ENCODE measurements at regions not wholly inside any gene's neighbourhood (a gene's known extent, or its start where the extent isn't known, plus 50 kb on each side); places are given as distances from the start of the nearest gene placed in this dataset.

GRCh38 chr2:106025796-106026195 is 168.3 kb downstream of the UXS1 start:
- intact Hi-C loops (cut with DNase I) = no loop called here
- no peak for TF ChIP-seq CTCF (IDR thresholded peaks at IDR 0.05)
- DNase-seq (no peak), ATAC-seq (no peak)
- no peak overlapping the region for H3K27ac ChIP-seq
- no peaks in the 10 kb centered on the region for H3K9me3 ChIP-seq
- H3K4me3 ChIP-seq = no peak overlapping the region
- H3K36me3 ChIP-seq = no peaks in the 10 kb centered on the region
- peaks cover 7% of the 10 kb centered on the region for H3K4me1 ChIP-seq
- H3K27me3 ChIP-seq = no peaks in the 10 kb centered on the region

- DNase-seq = no peak
- H3K4me1 ChIP-seq = peaks cover 4% of the 10 kb centered on the region
- TF ChIP-seq CTCF (IDR thresholded peaks at IDR 0.05) = no peak
- H3K27me3 ChIP-seq = no peaks in the 10 kb centered on the region
- H3K9me3 ChIP-seq = no peaks in the 10 kb centered on the region
- H3K27ac ChIP-seq = no peak overlapping the region
- no peak overlapping the region for H3K4me3 ChIP-seq
- intact Hi-C loops (cut with DNase I) = no loop called here
- no peaks in the 10 kb centered on the region for H3K36me3 ChIP-seq
- no peak for ATAC-seq
These were observed 172.5 kb downstream of the UXS1 start for GRCh38 chr2:106021662-106022028.

- Histone ChIP-seq H3K4me3 (no peak overlapping the region), H3K27me3 (no peaks in the 10 kb centered on the region), H3K4me1 (peaks cover 4% of the 10 kb centered on the region), H3K36me3 (no peaks in the 10 kb centered on the region), H3K27ac (no peak overlapping the region), H3K9me3 (no peaks in the 10 kb centered on the region)
- no peak for TF ChIP-seq CTCF (IDR thresholded peaks at IDR 0.05)
- ATAC-seq (no peak), DNase-seq (no peak)
- intact Hi-C loops (cut with DNase I) = no loop called here
These were observed 173.1 kb downstream of the UXS1 start for GRCh38 chr2:106020821-106021661.

- no peaks in the 10 kb centered on the region for H3K9me3 ChIP-seq
- no peak for TF ChIP-seq CTCF (IDR thresholded peaks at IDR 0.05)
- intact Hi-C loops (cut with DNase I) = no loop called here
- H3K4me1 ChIP-seq = peaks cover 4% of the 10 kb centered on the region
- no peak overlapping the region for H3K4me3 ChIP-seq
- H3K36me3 ChIP-seq = no peaks in the 10 kb centered on the region
- H3K27ac ChIP-seq = no peak overlapping the region
- DNase-seq (no peak), ATAC-seq (no peak)
- no peaks in the 10 kb centered on the region for H3K27me3 ChIP-seq
These were observed 174.1 kb downstream of the UXS1 start for GRCh38 chr2:106020032-106020431.

GRCh38 chr2:106018141-106018540 is 176.0 kb downstream of the UXS1 start:
- H3K27ac ChIP-seq = no peak overlapping the region
- intact Hi-C loops (cut with DNase I) = no loop called here
- ATAC-seq (no peak), DNase-seq (no peak)
- TF ChIP-seq CTCF (IDR thresholded peaks at IDR 0.05) = no peak
- no peak overlapping the region for H3K4me3 ChIP-seq
- peaks cover 4% of the 10 kb centered on the region for H3K4me1 ChIP-seq
- no peaks in the 10 kb centered on the region for H3K36me3 ChIP-seq
- H3K9me3 ChIP-seq = no peaks in the 10 kb centered on the region
- H3K27me3 ChIP-seq = no peaks in the 10 kb centered on the region
